Thyroid gland (tissue), 4 donors: ENCODE measurements at regions not wholly inside any gene's neighbourhood (a gene's known extent, or its start where the extent isn't known, plus 50 kb on each side); places are given as distances from the start of the nearest gene placed in this dataset.

ENCODE experiments used
- CTCF ChIP-seq, 6 experiments: fragments of 200-600 bp in 3 of 6; fragments of 450-650 bp in 3 of 6; sonication (generic) in 3 of 6; IDR thresholded peaks; one replicate each; pipeline ENCODE4 v1.5.1; 2016 to 2019; ENCODE audit warnings: antibody characterized with exemption in 6 of 6, mild to moderate bottlenecking in 2 of 6, inconsistent platforms in 1 of 6, moderate library complexity in 1 of 6
- POLR2A ChIP-seq, 2 donors: fragments of 450-650 bp; IDR thresholded peaks; one replicate each; pipeline ENCODE4 v1.6.1; 2017; ENCODE audit warnings: antibody characterized with exemption in 2 of 2, mild to moderate bottlenecking in 2 of 2, moderate library complexity in 1 of 2

- TF ChIP-seq CTCF (IDR thresholded peaks at IDR 0.05) (no peak), POLR2A (IDR thresholded peaks at IDR 0.05) (no peak)
These were observed 183.4 kb upstream of the NRXN3 start for GRCh38 chr14:77986773-77987172.
